ENCODE measurements at regions not wholly inside any gene's neighbourhood (a gene's known extent, or its start where the extent isn't known, plus 50 kb on each side); places are given as distances from the start of the nearest gene placed in this dataset.

GRCh38 chr17:77701996-77702395 lies 256.5 kb upstream of the TNRC6C start:
- Histone ChIP-seq H3K4me1 (replicated peaks in 1 of 4; ENCODE audit: control insufficient read depth in 3 of 4, insufficient read depth in 4 of 4, low read length in 3 of 4) (peaks cover 0 to 7% (median 4%) of the 10 kb centered on the region in 4 experiments; a peak in 5 of 7 replicates), H2AK5ac (ENCODE audit: low read depth, low read length) (no peak overlapping the region)
- POLR2A ChIA-PET (ENCODE audit: partially characterized antibody) = no interaction called here
- TF ChIP-seq BACH1 (IDR thresholded peaks at IDR 0.05; ENCODE audit: low read length) (no peak), EGR1 (IDR thresholded peaks at IDR 0.05; ENCODE audit: borderline replicate concordance, low read depth, low read length) (no peak), CBX5 (IDR thresholded peaks at IDR 0.05; ENCODE audit: low read depth, low read length) (no peak), KDM4A (IDR thresholded peaks at IDR 0.05; ENCODE audit: low read depth, low read length, severe bottlenecking) (no peak), POLR2AphosphoS5 (IDR thresholded peaks at IDR 0.05; ENCODE audit: low read depth, low read length) (no peak), BRCA1 (IDR thresholded peaks at IDR 0.05; ENCODE audit: low read depth, low read length) (no peak), BCL11A (IDR thresholded peaks at IDR 0.05; ENCODE audit: low read depth in 2 of 2, low read length in 2 of 2) (no peak), ATF3 (IDR thresholded peaks at IDR 0.05; ENCODE audit: insufficient read depth, low read depth, low read length) (no peak), SP1 (IDR thresholded peaks at IDR 0.05; ENCODE audit: low read depth, low read length) (no peak), ZNF274 (IDR thresholded peaks at IDR 0.05; ENCODE audit: borderline replicate concordance, extremely low read depth, low read length) (no peak), CHD2 (IDR thresholded peaks at IDR 0.05; ENCODE audit: low read length) (no peak), GABPA (IDR thresholded peaks at IDR 0.05; ENCODE audit: borderline replicate concordance, insufficient read depth, low read length) (no peak), USF2 (IDR thresholded peaks at IDR 0.05; ENCODE audit: low read length) (no peak), YY1 (IDR thresholded peaks at IDR 0.05; ENCODE audit: low read depth, low read length) (no peak), POLR2A (IDR thresholded peaks at IDR 0.05; ENCODE audit: control extremely low read depth in 1 of 2, low read depth in 2 of 2, low read length in 2 of 2) (no peak)

More at GRCh38 chr17:77701996-77702395, 256.5 kb upstream of the TNRC6C start:
- Histone ChIP-seq H4K91ac (replicated peaks; ENCODE audit: insufficient read length, low read length) (no peak overlapping the region), H4K5ac (ENCODE audit: insufficient read length, low read depth, low read length) (no peak overlapping the region), H2AFZ (ENCODE audit: low read length) (no peak overlapping the region), H2BK15ac (ENCODE audit: low read length) (no peak overlapping the region), H3K4me2 (ENCODE audit: insufficient read depth in 1 of 2, low read depth in 2 of 2, low read length in 2 of 2) (no peak overlapping the region), H3K79me2 (ENCODE audit: control insufficient read depth in 1 of 2, insufficient read depth in 2 of 2, low read length in 2 of 2) (no peaks in the 10 kb centered on the region), H2BK5ac (ENCODE audit: low read depth, low read length) (no peak overlapping the region), H3K79me1 (ENCODE audit: low read depth, low read length) (no peaks in the 10 kb centered on the region), H3K18ac (ENCODE audit: extremely low read depth, low read length) (no peak overlapping the region), H3K27ac (ENCODE audit: low read depth, low read length) (no peak overlapping the region), H3K4ac (replicated peaks; ENCODE audit: insufficient read length, low read depth, low read length) (no peak overlapping the region), H4K8ac (ENCODE audit: extremely low read depth, insufficient read depth, low read length) (no peak overlapping the region), H3K56ac (replicated peaks; ENCODE audit: insufficient read length, low read depth, low read length) (no peak overlapping the region), H3K9me3 (ENCODE audit: insufficient read depth in 2 of 2, low read depth in 1 of 2, low read length in 1 of 2) (peaks cover 27 to 34% of the 10 kb centered on the region in 2 experiments), H2BK120ac (replicated peaks; ENCODE audit: low read depth, low read length) (no peak overlapping the region), H2BK20ac (ENCODE audit: low read length) (no peak overlapping the region), H3K14ac (ENCODE audit: insufficient read length) (no peak overlapping the region), H3K23ac (ENCODE audit: insufficient read length) (no peak overlapping the region), H3K27me3 (replicated peaks in 1 of 4; ENCODE audit: control insufficient read depth in 3 of 4, extremely low read depth in 1 of 4, insufficient read depth in 3 of 4, low read length in 3 of 4) (peaks cover 0 to 1% (median 0%) of the 10 kb centered on the region in 4 experiments; a peak in 2 of 7 replicates), H3K4me3 (ENCODE audit: extremely low read depth in 1 of 4, insufficient read depth in 2 of 4, low read depth in 3 of 4, low read length in 4 of 4) (no peak overlapping the region), H3K36me3 (ENCODE audit: control insufficient read depth in 2 of 4, insufficient read depth in 4 of 4, low read length in 3 of 4) (peaks cover 0 to 3% (median 0%) of the 10 kb centered on the region in 4 experiments; a peak in 2 of 8 replicates), H3K9ac (replicated peaks in 1 of 4; ENCODE audit: extremely low read depth in 1 of 4, low read depth in 3 of 4, low read length in 3 of 4) (no peak overlapping the region), H4K20me1 (replicated peaks in 1 of 2; ENCODE audit: control insufficient read depth in 1 of 2, insufficient read depth in 2 of 2, low read length in 2 of 2) (peaks cover 0 to 2% of the 10 kb centered on the region in 2 experiments), H2BK12ac (ENCODE audit: low read depth, low read length) (no peak overlapping the region), H3K23me2 (ENCODE audit: low read depth, low read length) (no peaks in the 10 kb centered on the region)
- FAIRE-seq (no peak), DNase-seq (ENCODE audit: low read depth in 1 of 2, low spot score in 2 of 2) (peak in 1 of 2 experiments; percentile 13)
- CTCF ChIA-PET (ENCODE audit: partially characterized antibody) = interaction anchor here (1.2 kb wide), 1 partner anchor 39 kb away, joined by 3 read pairs; no protein-coding TSS in a partner anchor
- WGBS, 2 experiments (ENCODE audit: extremely low coverage in 1 of 2, insufficient coverage in 1 of 2, insufficient read length in 1 of 2, insufficient replicate concordance in 2 of 2, low coverage in 1 of 2, low lambda C conversion rate in 2 of 2, missing lambda C conversion rate in 1 of 2) = 82% methylated on average over 5 of the region's 5 CpGs; no CpG with 5 or more reads in 1 of the 2 experiments
